HUES48 (cell line): ENCODE measurements at regions not wholly inside any gene's neighbourhood (a gene's known extent, or its start where the extent isn't known, plus 50 kb on each side); places are given as distances from the start of the nearest gene placed in this dataset.

Source experiments
- H3K27ac ChIP-seq: one replicate; pipeline ENCODE4 v1.7.0; 2013; ENCODE audit warnings: low read depth, low read length, inconsistent platforms
- H3K27me3 ChIP-seq: 2 replicates; pipeline ENCODE4 v1.6.1; 2013; ENCODE audit warnings: mild to moderate bottlenecking, low read length; ENCODE audit not compliant: control insufficient read depth, insufficient read depth
- H3K36me3 ChIP-seq: 2 replicates; pipeline ENCODE4 v1.6.1; 2013; ENCODE audit warnings: low read length; ENCODE audit not compliant: control insufficient read depth, insufficient read depth
- H3K4me1 ChIP-seq: 2 replicates; pipeline ENCODE4 v1.6.1; 2013; ENCODE audit warnings: mild to moderate bottlenecking, low read length; ENCODE audit not compliant: control insufficient read depth, insufficient read depth
- H3K4me3 ChIP-seq: 2 replicates; pipeline ENCODE4 v1.5.1; 2013; ENCODE audit warnings: mild to moderate bottlenecking, low read depth, low read length
- H3K9ac ChIP-seq: 2 replicates; pipeline ENCODE4 v1.6.1; 2013; ENCODE audit warnings: mild to moderate bottlenecking, low read depth, low read length, moderate library complexity
- H3K9me3 ChIP-seq: 2 replicates; pipeline ENCODE4 v1.6.1; 2013; ENCODE audit warnings: low read length; ENCODE audit not compliant: control insufficient read depth, insufficient read depth

- Histone ChIP-seq H3K9me3 (no peaks in the 10 kb centered on the region), H3K4me1 (peaks cover 12% of the 10 kb centered on the region; the same call in 1 of the 2 replicates), H3K27ac (no peak overlapping the region), H3K9ac (no peak overlapping the region), H3K4me3 (no peak overlapping the region), H3K27me3 (no peaks in the 10 kb centered on the region; the same call in 1 of the 2 replicates), H3K36me3 (no peaks in the 10 kb centered on the region)
Observed at GRCh38 chr2:204292439-204292838, 252.8 kb upstream of the PARD3B start.

- Histone ChIP-seq H3K9ac (no peak overlapping the region), H3K27me3 (no peaks in the 10 kb centered on the region; the same call in 1 of the 2 replicates), H3K27ac (no peak overlapping the region), H3K4me3 (no peak overlapping the region), H3K36me3 (no peaks in the 10 kb centered on the region), H3K4me1 (peaks cover 12% of the 10 kb centered on the region; the same call in 1 of the 2 replicates), H3K9me3 (no peaks in the 10 kb centered on the region)
Observed at GRCh38 chr2:204293884-204294747, 251.2 kb upstream of the PARD3B start.

GRCh38 chr2:204298404-204298803 lies 246.9 kb upstream of the PARD3B start:
- Histone ChIP-seq H3K27me3 (no peaks in the 10 kb centered on the region), H3K9ac (no peak overlapping the region), H3K36me3 (no peaks in the 10 kb centered on the region), H3K27ac (no peak overlapping the region), H3K4me3 (no peak overlapping the region), H3K9me3 (no peaks in the 10 kb centered on the region), H3K4me1 (peaks cover 12% of the 10 kb centered on the region; the same call in 1 of the 2 replicates)

- Histone ChIP-seq H3K27ac (no peak overlapping the region), H3K9ac (no peak overlapping the region), H3K27me3 (no peaks in the 10 kb centered on the region), H3K9me3 (no peaks in the 10 kb centered on the region), H3K36me3 (no peaks in the 10 kb centered on the region), H3K4me1 (no peaks in the 10 kb centered on the region), H3K4me3 (no peak overlapping the region)
Observed at GRCh38 chr2:204299766-204300165, 245.5 kb upstream of the PARD3B start.

- no peak overlapping the region for H3K4me3 ChIP-seq
- no peak overlapping the region for H3K27ac ChIP-seq
- no peak overlapping the region for H3K9ac ChIP-seq
Observed at GRCh38 chr2:204306667-204307066, 238.6 kb upstream of the PARD3B start.

GRCh38 chr2:204312105-204312504 lies 233.2 kb upstream of the PARD3B start:
- no peaks in the 10 kb centered on the region for H3K9me3 ChIP-seq
- no peak overlapping the region for H3K9ac ChIP-seq
- no peak overlapping the region for H3K27ac ChIP-seq
- peaks cover 2% of the 10 kb centered on the region; the same call in 1 of the 2 replicates for H3K27me3 ChIP-seq
- H3K4me3 ChIP-seq = no peak overlapping the region
- H3K36me3 ChIP-seq = no peaks in the 10 kb centered on the region
- H3K4me1 ChIP-seq = peaks cover 31% of the 10 kb centered on the region

More at GRCh38 chr2:204306667-204307066, 238.6 kb upstream of the PARD3B start:
- no peaks in the 10 kb centered on the region for H3K36me3 ChIP-seq
- peaks cover 2% of the 10 kb centered on the region for H3K4me1 ChIP-seq
- H3K9me3 ChIP-seq = no peaks in the 10 kb centered on the region
- peaks cover 2% of the 10 kb centered on the region; the same call in 1 of the 2 replicates for H3K27me3 ChIP-seq

- no peaks in the 10 kb centered on the region for H3K9me3 ChIP-seq
- H3K9ac ChIP-seq = peak overlapping the region; percentile 45; the same call in 1 of the 2 replicates
- no peak overlapping the region; the same call in 1 of the 2 replicates for H3K4me3 ChIP-seq
- H3K27me3 ChIP-seq = peaks cover 2% of the 10 kb centered on the region; the same call in 1 of the 2 replicates
- H3K4me1 ChIP-seq = peaks cover 31% of the 10 kb centered on the region
- H3K36me3 ChIP-seq = no peaks in the 10 kb centered on the region
- H3K27ac ChIP-seq = peak overlapping the region; percentile 96
Observed at GRCh38 chr2:204313256-204313655, 232.0 kb upstream of the PARD3B start.

- Histone ChIP-seq H3K9ac (no peak overlapping the region), H3K27ac (no peak overlapping the region), H3K36me3 (no peaks in the 10 kb centered on the region), H3K4me1 (peaks cover 31% of the 10 kb centered on the region), H3K4me3 (no peak overlapping the region), H3K27me3 (peaks cover 2% of the 10 kb centered on the region; the same call in 1 of the 2 replicates), H3K9me3 (no peaks in the 10 kb centered on the region)
Observed at GRCh38 chr2:204315236-204315662, 230.0 kb upstream of the PARD3B start.

GRCh38 chr2:204317640-204318039 lies 227.6 kb upstream of the PARD3B start:
- H3K27ac ChIP-seq = no peak overlapping the region
- H3K4me3 ChIP-seq = no peak overlapping the region
- no peaks in the 10 kb centered on the region for H3K9me3 ChIP-seq
- peaks cover 18% of the 10 kb centered on the region for H3K4me1 ChIP-seq
- H3K9ac ChIP-seq = no peak overlapping the region
- no peaks in the 10 kb centered on the region for H3K27me3 ChIP-seq
- no peaks in the 10 kb centered on the region for H3K36me3 ChIP-seq

GRCh38 chr2:204321027-204321800 lies 224.1 kb upstream of the PARD3B start:
- Histone ChIP-seq H3K27me3 (no peaks in the 10 kb centered on the region), H3K4me3 (no peak overlapping the region), H3K9ac (no peak overlapping the region), H3K27ac (no peak overlapping the region), H3K9me3 (no peaks in the 10 kb centered on the region), H3K4me1 (peaks cover 6% of the 10 kb centered on the region), H3K36me3 (no peaks in the 10 kb centered on the region)
